ENCODE measurements at regions not wholly inside any gene's neighbourhood (a gene's known extent, or its start where the extent isn't known, plus 50 kb on each side); places are given as distances from the start of the nearest gene placed in this dataset.
"Not testable (repeated sequence)": the region's sequence is repeated elsewhere in the genome, so short reads cannot be mapped to it uniquely, and the experiment has no call there.

DNA sequence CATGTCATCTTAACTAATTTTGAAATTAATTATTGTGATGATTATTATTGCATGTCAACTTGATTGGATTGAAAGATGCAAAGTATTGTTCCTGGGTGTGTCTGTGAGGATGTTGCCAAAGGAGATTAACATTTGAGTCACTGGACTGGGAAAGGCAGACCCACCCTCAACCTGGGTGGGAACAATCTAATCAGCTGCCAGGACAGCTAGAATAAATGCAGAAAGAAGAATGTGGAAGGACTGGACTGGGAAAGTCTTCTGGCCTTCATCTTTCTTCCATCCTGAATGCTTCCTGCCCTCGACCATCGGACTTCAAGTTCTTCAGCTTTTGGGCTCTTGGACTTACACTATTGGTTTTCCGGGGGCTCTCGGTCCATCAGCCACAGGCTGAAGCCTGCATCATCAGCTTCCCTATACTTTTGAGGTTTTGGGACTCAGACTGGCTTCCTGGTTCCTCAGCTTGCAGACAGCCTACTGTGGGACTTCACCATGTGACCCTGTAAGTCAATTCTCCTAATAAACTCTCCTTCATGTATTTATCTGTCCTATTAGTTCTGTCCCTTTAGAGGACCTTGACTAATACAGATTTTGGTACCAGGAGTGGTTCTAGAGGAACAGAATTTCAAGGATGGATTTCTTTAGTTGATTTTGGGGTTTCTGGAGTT is 959.8 kb downstream of the ANKRD7 start:
- 0 out of 2 replicates have a peak, but pooled peaks cover 2% of the 10 kb centered on the region for H3K9me3 ChIP-seq (ENCODE audit: control insufficient read depth, insufficient read depth, low read length)
- H3K4me1 ChIP-seq (ENCODE audit: insufficient read depth, low read length): no peaks in the 10 kb centered on the region
- no peaks in the 10 kb centered on the region for H3K36me3 ChIP-seq (ENCODE audit: insufficient read depth, low read length)
- H3K9ac ChIP-seq (ENCODE audit: low read depth, low read length): no peak overlapping the region

DNA sequence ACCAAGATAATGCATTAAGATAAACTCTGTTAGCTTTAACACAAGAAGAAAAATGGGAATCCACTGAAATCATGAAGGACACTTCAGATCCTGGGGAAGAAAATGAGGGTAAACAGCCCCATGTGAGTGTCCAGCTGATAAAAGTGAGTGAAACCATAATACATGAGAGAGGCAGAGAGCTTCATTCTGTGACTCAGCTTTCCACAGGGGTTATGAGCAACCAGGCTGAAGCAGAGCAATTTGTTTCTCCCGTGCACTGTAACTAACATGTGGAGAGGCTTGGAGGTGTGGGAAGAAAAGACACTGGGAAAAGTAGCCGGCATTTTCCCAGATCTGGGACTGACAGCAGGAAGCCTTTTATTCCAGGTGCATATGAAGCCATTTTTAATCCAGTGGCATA is 971.7 kb downstream of the ANKRD7 start:
- Histone ChIP-seq H3K9me3 (ENCODE audit: control insufficient read depth, insufficient read depth, low read length) (no peaks in the 10 kb centered on the region), H3K36me3 (ENCODE audit: insufficient read depth, low read length) (no peaks in the 10 kb centered on the region), H3K9ac (ENCODE audit: low read depth, low read length) (no peak overlapping the region), H3K4me1 (ENCODE audit: insufficient read depth, low read length) (no peaks in the 10 kb centered on the region)

DNA sequence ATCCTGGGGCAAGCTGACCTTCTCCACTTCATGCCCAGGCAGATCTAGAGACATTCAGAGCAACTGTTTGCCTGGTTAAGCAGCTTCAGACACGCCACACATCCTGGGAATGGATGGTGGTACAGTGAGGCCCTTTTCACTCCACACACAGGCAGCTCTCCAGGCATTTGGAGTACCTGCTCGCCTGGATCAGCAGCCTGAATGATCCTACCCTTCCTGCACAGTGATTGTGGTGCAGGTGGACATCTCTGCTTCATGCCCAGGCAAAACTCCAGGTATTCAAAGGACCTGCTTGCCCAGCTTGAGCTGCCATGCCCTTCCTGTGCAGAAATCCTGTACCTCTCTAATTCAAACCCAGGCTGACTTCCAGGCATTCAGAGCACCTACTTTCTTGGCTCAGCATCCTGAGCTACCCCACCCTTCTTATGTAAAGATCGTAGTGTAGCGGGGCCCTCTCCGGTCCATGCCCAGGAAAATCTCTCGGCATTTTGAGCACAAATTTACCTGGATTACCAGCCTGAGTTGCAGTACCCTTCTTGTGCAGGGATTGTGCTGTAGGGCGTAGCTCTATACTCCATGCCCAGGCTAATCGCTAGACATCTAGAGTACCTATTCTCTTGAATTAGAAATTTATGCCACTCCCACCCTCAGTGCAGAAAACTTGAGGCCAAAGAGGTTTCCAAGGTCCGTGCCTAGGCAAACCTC is 972.8 kb downstream of the ANKRD7 start:
- Histone ChIP-seq H3K9ac (ENCODE audit: low read depth, low read length) (no peak overlapping the region), H3K4me1 (ENCODE audit: insufficient read depth, low read length) (no peaks in the 10 kb centered on the region), H3K36me3 (ENCODE audit: insufficient read depth, low read length) (no peaks in the 10 kb centered on the region), H3K9me3 (ENCODE audit: control insufficient read depth, insufficient read depth, low read length) (no peaks in the 10 kb centered on the region)

DNA sequence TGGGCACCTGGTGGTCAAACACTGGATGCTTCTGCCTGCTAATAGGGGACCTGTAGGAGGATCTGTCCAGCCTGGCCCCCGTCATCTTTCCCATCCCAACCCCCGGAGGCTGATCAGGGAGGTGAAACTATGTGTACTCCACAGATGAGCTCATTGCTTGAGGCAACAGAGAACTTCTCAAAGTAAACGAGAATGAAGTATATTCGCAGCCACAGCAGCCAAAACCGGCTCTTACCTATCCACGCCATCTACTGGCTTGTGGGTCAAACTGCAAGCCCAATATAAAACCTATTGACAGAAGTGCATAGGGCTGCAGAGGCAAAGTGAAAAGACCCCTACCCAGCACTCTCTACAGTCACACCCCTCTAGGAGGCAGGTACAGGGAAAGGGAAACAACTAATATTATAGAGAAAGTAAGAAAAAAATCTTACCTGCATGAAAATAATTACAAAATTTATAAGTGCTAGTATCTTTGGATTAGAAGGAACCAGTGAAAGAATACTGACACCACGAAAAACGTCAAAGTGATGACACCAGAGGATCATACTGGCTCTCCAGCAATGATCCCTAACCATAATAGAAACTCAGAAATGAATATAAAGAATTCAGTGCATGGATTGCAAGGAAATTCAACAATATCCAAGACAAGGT is 973.5 kb downstream of the ANKRD7 start:
- Histone ChIP-seq H3K9ac (ENCODE audit: low read depth, low read length) (no peak overlapping the region), H3K36me3 (ENCODE audit: insufficient read depth, low read length) (no peaks in the 10 kb centered on the region), H3K9me3 (ENCODE audit: control insufficient read depth, insufficient read depth, low read length) (no peaks in the 10 kb centered on the region), H3K4me1 (ENCODE audit: insufficient read depth, low read length) (no peaks in the 10 kb centered on the region)

DNA sequence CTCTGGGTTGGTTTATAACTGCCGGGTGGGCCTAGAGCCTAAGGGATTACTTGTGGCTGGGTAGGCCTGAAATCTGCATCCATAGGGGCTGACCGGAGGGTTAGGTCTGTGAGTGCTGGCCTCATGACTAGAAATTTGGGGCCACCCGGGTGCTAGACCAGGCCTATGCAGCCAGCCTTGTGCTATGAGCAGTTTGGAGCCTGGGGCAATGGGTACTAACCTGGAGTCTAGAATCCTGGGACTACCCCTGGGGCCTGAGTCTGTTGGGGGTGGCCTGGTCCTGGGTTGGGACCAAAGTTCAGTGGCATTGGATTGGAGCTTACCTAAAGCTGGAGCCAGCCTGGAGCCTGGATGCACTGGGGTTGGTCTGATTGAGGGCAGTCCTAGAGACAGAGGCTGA is 995.2 kb downstream of the ANKRD7 start:
- H3K9me3 ChIP-seq (ENCODE audit: control insufficient read depth, insufficient read depth, low read length): no peaks in the 10 kb centered on the region
- H3K36me3 ChIP-seq (ENCODE audit: insufficient read depth, low read length): no peaks in the 10 kb centered on the region
- H3K9ac ChIP-seq (ENCODE audit: low read depth, low read length): no peak overlapping the region
- no peaks in the 10 kb centered on the region for H3K4me1 ChIP-seq (ENCODE audit: insufficient read depth, low read length)

DNA sequence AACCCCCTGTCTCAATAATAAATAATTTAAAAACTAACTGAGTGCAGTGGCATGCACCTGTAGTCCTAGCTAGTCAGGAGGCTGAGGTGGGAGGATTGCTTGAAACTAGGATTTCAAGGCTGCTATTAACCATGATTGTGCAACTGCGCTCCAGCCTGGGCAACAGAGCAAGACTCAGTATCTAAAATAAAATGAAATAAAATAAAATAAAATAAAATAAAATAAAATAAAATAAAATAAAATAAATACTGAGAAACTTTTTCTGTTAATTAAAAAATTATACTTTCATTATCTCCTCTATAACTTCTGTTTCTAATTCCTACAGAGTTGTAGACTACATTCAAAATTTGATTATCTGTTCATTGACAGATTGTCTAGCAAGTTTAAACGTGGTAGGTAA is 999.4 kb downstream of the ANKRD7 start:
- Histone ChIP-seq H3K9ac (ENCODE audit: low read depth, low read length) (no peak overlapping the region), H3K4me1 (ENCODE audit: insufficient read depth, low read length) (no peaks in the 10 kb centered on the region), H3K36me3 (ENCODE audit: insufficient read depth, low read length) (no peaks in the 10 kb centered on the region), H3K9me3 (ENCODE audit: control insufficient read depth, insufficient read depth, low read length) (no peaks in the 10 kb centered on the region)

DNA sequence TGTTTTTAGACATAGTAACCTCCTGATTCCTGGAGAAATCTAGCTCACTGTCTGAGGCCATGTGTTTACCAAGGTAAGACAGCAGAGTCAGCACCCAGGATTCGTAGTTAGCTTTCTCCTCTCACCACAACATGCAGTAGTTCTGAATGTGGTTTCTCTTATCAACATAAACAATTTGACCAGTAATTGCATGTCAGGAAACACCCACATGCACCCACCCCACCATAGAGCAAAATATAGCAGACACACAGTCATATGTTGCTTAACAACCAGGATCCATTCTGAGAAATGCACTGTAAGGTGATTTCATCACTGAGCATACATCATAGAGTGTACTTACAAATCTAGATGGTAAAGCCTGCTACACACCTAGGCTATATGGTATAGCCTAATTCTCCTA is 1004.0 kb downstream of the ANKRD7 start:
- no peaks in the 10 kb centered on the region for H3K4me1 ChIP-seq (ENCODE audit: insufficient read depth, low read length)
- H3K9me3 ChIP-seq (ENCODE audit: control insufficient read depth, insufficient read depth, low read length): no peaks in the 10 kb centered on the region
- no peak overlapping the region for H3K9ac ChIP-seq (ENCODE audit: low read depth, low read length)
- H3K36me3 ChIP-seq (ENCODE audit: insufficient read depth, low read length): no peaks in the 10 kb centered on the region

DNA sequence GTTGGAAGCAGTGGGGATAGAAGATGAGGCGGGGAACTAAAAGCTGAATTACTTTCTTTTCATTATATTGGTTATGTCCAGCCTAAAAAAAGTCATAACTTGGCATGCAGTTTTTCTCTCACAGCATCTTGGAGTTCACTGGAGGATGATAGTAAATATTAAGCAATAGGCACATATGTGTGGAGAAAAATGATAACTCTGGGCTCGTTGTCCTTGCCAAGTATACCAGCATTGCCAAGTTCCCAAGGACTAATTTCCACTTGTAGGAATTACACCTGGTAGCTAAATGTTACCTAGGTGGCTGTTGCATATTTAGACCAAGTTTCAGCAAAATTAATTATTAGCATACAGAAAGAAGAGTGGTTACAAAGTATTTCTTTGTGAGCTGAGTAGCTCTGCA is 1007.6 kb downstream of the ANKRD7 start:
- no peaks in the 10 kb centered on the region for H3K9me3 ChIP-seq (ENCODE audit: control insufficient read depth, insufficient read depth, low read length)
- H3K9ac ChIP-seq (ENCODE audit: low read depth, low read length): no peak overlapping the region

DNA sequence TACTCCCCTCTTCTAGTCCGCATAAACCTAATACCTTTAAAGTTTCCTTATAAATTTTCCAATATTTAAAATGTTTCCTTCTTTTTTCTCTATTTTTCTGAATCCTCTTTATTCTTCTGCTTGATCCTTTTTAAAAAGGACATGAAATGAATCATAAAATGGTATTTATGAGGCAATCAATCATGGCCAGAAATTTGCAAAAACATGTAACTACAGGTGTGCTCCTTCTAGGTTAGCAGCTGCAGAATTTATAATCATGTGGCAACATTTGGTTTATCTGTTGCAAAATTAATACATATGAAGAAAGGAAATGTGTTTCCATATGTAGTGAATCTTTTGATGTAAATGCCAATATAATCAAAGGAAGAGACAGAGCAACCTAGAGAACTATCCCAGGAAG is 1008.5 kb downstream of the ANKRD7 start:
- no peak overlapping the region for H3K9ac ChIP-seq (ENCODE audit: low read depth, low read length)
- H3K36me3 ChIP-seq (ENCODE audit: insufficient read depth, low read length): no peaks in the 10 kb centered on the region
- no peaks in the 10 kb centered on the region for H3K9me3 ChIP-seq (ENCODE audit: control insufficient read depth, insufficient read depth, low read length)
- no peaks in the 10 kb centered on the region for H3K4me1 ChIP-seq (ENCODE audit: insufficient read depth, low read length)

More for the DNA sequence above, 1007.6 kb downstream of the ANKRD7 start:
- H3K36me3 ChIP-seq (ENCODE audit: insufficient read depth, low read length): no peaks in the 10 kb centered on the region
- H3K4me1 ChIP-seq (ENCODE audit: insufficient read depth, low read length): no peaks in the 10 kb centered on the region

DNA sequence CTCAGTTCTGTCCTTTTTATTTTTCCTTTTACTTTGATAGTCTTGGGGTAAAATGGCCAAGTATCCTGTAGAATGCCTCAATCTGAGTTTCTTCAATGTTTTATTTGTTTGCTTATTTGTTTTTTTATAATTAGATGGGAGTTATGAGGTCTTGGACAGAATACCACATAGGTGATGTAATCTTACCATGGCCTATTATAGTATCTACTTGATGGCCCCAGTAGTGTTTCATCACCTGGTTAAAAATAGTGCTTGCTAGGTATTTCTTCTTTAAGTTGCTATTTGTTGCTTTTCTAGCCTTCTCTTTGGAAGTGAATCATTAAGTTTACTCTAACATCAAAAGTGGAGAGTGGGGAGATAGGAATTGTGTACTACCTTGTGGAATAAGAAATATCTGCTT is 1020.0 kb upstream of the KCND2 start:
- no peaks in the 10 kb centered on the region for H3K9me3 ChIP-seq (ENCODE audit: control insufficient read depth, insufficient read depth, low read length)
- no peaks in the 10 kb centered on the region for H3K4me1 ChIP-seq (ENCODE audit: insufficient read depth, low read length)
- no peak overlapping the region for H3K9ac ChIP-seq (ENCODE audit: low read depth, low read length)
- H3K36me3 ChIP-seq (ENCODE audit: insufficient read depth, low read length): no peaks in the 10 kb centered on the region

DNA sequence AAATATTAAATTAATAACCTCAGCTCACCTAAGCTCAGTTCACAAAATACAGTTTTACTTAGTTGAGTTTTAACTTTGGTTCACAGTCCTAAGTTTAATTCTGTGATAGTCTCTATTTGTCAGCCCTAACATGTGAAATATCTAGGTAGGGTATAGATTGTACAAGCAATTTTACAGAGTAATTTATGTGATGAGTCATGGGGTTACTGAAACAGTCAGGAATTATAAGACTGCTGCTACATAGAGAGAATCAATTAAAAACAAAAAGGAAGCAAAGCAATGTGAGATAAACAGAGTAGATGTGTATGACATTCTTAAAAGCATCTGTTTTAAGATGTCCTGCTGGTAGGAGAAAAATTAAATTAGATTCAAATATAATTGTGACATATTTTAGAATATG is 1018.2 kb upstream of the KCND2 start:
- Histone ChIP-seq H3K4me1 (ENCODE audit: insufficient read depth, low read length) (no peaks in the 10 kb centered on the region), H3K9me3 (ENCODE audit: control insufficient read depth, insufficient read depth, low read length) (no peaks in the 10 kb centered on the region), H3K36me3 (ENCODE audit: insufficient read depth, low read length) (no peaks in the 10 kb centered on the region), H3K9ac (ENCODE audit: low read depth, low read length) (no peak overlapping the region)

DNA sequence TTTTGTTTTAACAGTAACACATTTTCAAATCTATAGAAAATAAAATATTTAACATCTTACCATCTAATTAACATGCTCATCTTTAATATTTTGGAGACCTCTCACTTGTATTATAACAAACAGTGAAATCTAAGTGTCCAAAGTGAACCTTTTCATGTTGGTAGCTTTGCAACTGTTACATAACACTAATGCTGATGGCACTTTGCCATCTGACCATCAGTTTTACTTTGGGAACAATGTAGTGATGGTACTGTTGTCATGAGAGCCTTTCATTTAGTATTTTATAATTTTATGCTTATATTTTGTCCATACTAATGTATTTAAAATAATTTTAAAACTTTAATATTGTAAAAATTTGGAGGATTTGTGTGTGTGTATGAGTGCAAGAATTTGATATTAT is 1017.0 kb upstream of the KCND2 start:
- H3K9ac ChIP-seq (ENCODE audit: low read depth, low read length): no peak overlapping the region
- H3K36me3 ChIP-seq (ENCODE audit: insufficient read depth, low read length): no peaks in the 10 kb centered on the region
- H3K4me1 ChIP-seq (ENCODE audit: insufficient read depth, low read length): no peaks in the 10 kb centered on the region
- no peaks in the 10 kb centered on the region for H3K9me3 ChIP-seq (ENCODE audit: control insufficient read depth, insufficient read depth, low read length)

DNA sequence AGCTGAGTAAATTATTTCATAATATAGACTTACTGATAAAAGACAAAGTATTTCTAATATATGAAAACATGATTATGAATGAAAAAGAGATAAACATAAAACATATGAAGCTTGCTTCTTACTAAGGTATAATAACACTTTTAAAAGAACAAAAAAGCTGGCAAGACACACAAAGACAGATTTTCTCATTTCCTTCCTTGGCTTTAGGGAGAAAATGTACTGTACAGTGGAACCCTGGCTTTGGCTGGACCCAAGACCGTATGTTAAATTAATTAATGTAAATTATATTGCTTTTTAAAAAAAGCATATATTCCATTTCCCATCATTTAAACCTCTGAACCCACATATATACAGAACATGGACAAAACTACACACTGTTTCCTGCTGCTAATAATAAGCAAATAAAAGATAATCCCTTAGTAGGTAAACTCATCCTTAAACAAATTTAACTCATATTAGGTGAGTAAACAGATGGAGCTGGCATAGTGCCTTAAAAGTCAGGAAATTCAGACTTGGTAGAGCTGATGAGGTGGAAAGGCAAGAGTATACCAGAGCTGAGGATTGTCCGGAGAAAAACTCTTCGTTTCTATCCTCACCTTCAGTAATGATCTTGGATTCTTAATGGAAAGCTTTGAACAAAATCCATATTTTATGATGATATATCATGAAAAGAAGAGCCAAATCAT is 1016.4 kb upstream of the KCND2 start:
- Histone ChIP-seq H3K36me3 (ENCODE audit: insufficient read depth, low read length) (no peaks in the 10 kb centered on the region), H3K4me1 (ENCODE audit: insufficient read depth, low read length) (no peaks in the 10 kb centered on the region), H3K9ac (ENCODE audit: low read depth, low read length) (no peak overlapping the region), H3K9me3 (ENCODE audit: control insufficient read depth, insufficient read depth, low read length) (no peaks in the 10 kb centered on the region)

DNA sequence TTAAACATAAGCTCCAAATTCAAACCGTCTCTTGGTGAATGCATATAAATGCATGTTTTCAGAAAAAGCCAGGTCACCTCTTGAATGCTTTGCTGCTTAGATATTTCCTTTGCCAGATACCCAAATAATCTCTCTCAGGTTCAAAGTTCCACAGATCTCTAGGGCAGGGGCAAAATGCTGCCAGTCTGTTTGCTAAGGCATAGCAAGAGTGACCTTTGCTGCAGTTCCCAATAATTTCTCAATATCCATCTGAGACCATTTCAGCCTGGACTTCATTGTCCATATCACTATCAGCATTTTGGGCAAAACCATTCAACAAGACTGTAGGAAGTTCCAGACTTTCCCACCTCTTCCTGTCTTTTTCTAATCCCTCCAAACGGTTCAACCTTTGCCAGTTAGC is 1006.2 kb upstream of the KCND2 start:
- H3K4me1 ChIP-seq (ENCODE audit: insufficient read depth, low read length); H3K36me3 ChIP-seq (ENCODE audit: insufficient read depth, low read length); H3K9me3 ChIP-seq (ENCODE audit: control insufficient read depth, insufficient read depth, low read length); H3K9ac ChIP-seq (ENCODE audit: low read depth, low read length): not testable (repeated sequence)
